ENCODE measurements at regions not wholly inside any gene's neighbourhood (a gene's known extent, or its start where the extent isn't known, plus 50 kb on each side); places are given as distances from the start of the nearest gene placed in this dataset.

- H3K4me1 ChIP-seq (ENCODE audit: insufficient read depth, low read length): peaks cover 20% of the 10 kb centered on the region
- no peak overlapping the region for H3K27ac ChIP-seq (ENCODE audit: low read depth, low read length)
- DNase-seq (ENCODE audit: low read depth) (no peak), FAIRE-seq (no peak)
- H3K9me3 ChIP-seq (ENCODE audit: insufficient read depth, low read depth, low read length): no peaks in the 10 kb centered on the region
- H3K36me3 ChIP-seq (ENCODE audit: insufficient read depth, low read length): no peaks in the 10 kb centered on the region
- H3K27me3 ChIP-seq (ENCODE audit: insufficient read depth, low read length): no peaks in the 10 kb centered on the region
- Mint-ChIP-seq H3K4me1 (ENCODE audit: low read depth, unreplicated experiment) (no peaks in the 10 kb centered on the region), H3K27ac (ENCODE audit: unreplicated experiment) (no peak overlapping the region), H3K4me3 (ENCODE audit: unreplicated experiment) (no peak overlapping the region), H3K36me3 (ENCODE audit: low read depth, unreplicated experiment) (no peaks in the 10 kb centered on the region), H3K27me3 (ENCODE audit: low read depth, unreplicated experiment) (peaks cover 6% of the 10 kb centered on the region), H3K9me3 (ENCODE audit: unreplicated experiment) (peaks cover 3% of the 10 kb centered on the region)
- no peak overlapping the region for H3K9ac ChIP-seq (ENCODE audit: low read length)
- no peaks in the 10 kb centered on the region for H3K79me2 ChIP-seq (ENCODE audit: insufficient read depth, low read length)
- no peak overlapping the region for H3K4me3 ChIP-seq (ENCODE audit: insufficient read depth, low read depth, low read length)
- H2AFZ ChIP-seq (ENCODE audit: low read depth, low read length): no peak overlapping the region
- no peaks in the 10 kb centered on the region for H4K20me1 ChIP-seq (ENCODE audit: insufficient read depth, low read length)
- TF ChIP-seq EZH2 (IDR thresholded peaks at IDR 0.05; ENCODE audit: insufficient read depth, low read length): no peak
- TF ChIP-seq CTCF (IDR thresholded peaks at IDR 0.05; ENCODE audit: insufficient read depth, low read depth, low read length): no peak
- no peak overlapping the region for H3K4me2 ChIP-seq (ENCODE audit: low read length)
Measured at GRCh38 chr4:153111426-153112040, 92.7 kb upstream of the TRIM2 start.

- no peak for TF ChIP-seq EZH2 (IDR thresholded peaks at IDR 0.05; ENCODE audit: insufficient read depth, low read length)
- TF ChIP-seq CTCF (IDR thresholded peaks at IDR 0.05; ENCODE audit: insufficient read depth, low read depth, low read length): no peak
- Histone ChIP-seq H3K79me2 (ENCODE audit: insufficient read depth, low read length) (no peaks in the 10 kb centered on the region), H4K20me1 (ENCODE audit: insufficient read depth, low read length) (no peaks in the 10 kb centered on the region), H3K9me3 (ENCODE audit: insufficient read depth, low read depth, low read length) (no peaks in the 10 kb centered on the region), H3K36me3 (ENCODE audit: insufficient read depth, low read length) (no peaks in the 10 kb centered on the region), H3K4me2 (ENCODE audit: low read length) (no peak overlapping the region), H3K27ac (ENCODE audit: low read depth, low read length) (no peak overlapping the region), H3K9ac (ENCODE audit: low read length) (no peak overlapping the region), H2AFZ (ENCODE audit: low read depth, low read length) (no peak overlapping the region), H3K4me1 (ENCODE audit: insufficient read depth, low read length) (peaks cover 20% of the 10 kb centered on the region), H3K27me3 (ENCODE audit: insufficient read depth, low read length) (no peaks in the 10 kb centered on the region), H3K4me3 (ENCODE audit: insufficient read depth, low read depth, low read length) (no peak overlapping the region)
- Mint-ChIP-seq H3K36me3 (ENCODE audit: low read depth, unreplicated experiment) (no peaks in the 10 kb centered on the region), H3K27me3 (ENCODE audit: low read depth, unreplicated experiment) (peaks cover 6% of the 10 kb centered on the region), H3K4me3 (ENCODE audit: unreplicated experiment) (no peak overlapping the region), H3K27ac (ENCODE audit: unreplicated experiment) (no peak overlapping the region), H3K9me3 (ENCODE audit: unreplicated experiment) (peaks cover 3% of the 10 kb centered on the region), H3K4me1 (ENCODE audit: low read depth, unreplicated experiment) (no peaks in the 10 kb centered on the region)
- FAIRE-seq: no peak
- DNase-seq (ENCODE audit: low read depth): no peak
Measured at GRCh38 chr4:153112041-153112441, 92.2 kb upstream of the TRIM2 start.

- Histone ChIP-seq H4K20me1 (ENCODE audit: insufficient read depth, low read length) (no peaks in the 10 kb centered on the region), H3K4me2 (ENCODE audit: low read length) (peak overlapping the region; percentile 37), H2AFZ (ENCODE audit: low read depth, low read length) (no peak overlapping the region), H3K27ac (ENCODE audit: low read depth, low read length) (no peak overlapping the region), H3K36me3 (ENCODE audit: insufficient read depth, low read length) (no peaks in the 10 kb centered on the region), H3K9ac (ENCODE audit: low read length) (no peak overlapping the region), H3K9me3 (ENCODE audit: insufficient read depth, low read depth, low read length) (no peaks in the 10 kb centered on the region), H3K4me3 (ENCODE audit: insufficient read depth, low read depth, low read length) (no peak overlapping the region), H3K27me3 (ENCODE audit: insufficient read depth, low read length) (no peaks in the 10 kb centered on the region), H3K4me1 (ENCODE audit: insufficient read depth, low read length) (peaks cover 20% of the 10 kb centered on the region), H3K79me2 (ENCODE audit: insufficient read depth, low read length) (no peaks in the 10 kb centered on the region)
- peak; percentile 95 for DNase-seq (ENCODE audit: low read depth)
- Mint-ChIP-seq H3K9me3 (ENCODE audit: unreplicated experiment) (no peaks in the 10 kb centered on the region), H3K27ac (ENCODE audit: unreplicated experiment) (no peak overlapping the region), H3K27me3 (ENCODE audit: low read depth, unreplicated experiment) (peaks cover 6% of the 10 kb centered on the region), H3K4me3 (ENCODE audit: unreplicated experiment) (no peak overlapping the region), H3K4me1 (ENCODE audit: low read depth, unreplicated experiment) (no peaks in the 10 kb centered on the region), H3K36me3 (ENCODE audit: low read depth, unreplicated experiment) (no peaks in the 10 kb centered on the region)
- TF ChIP-seq CTCF (IDR thresholded peaks at IDR 0.05; ENCODE audit: insufficient read depth, low read depth, low read length) (no peak), EZH2 (IDR thresholded peaks at IDR 0.05; ENCODE audit: insufficient read depth, low read length) (no peak)
- no peak for FAIRE-seq
Measured at GRCh38 chr4:153113061-153113837, 91.0 kb upstream of the TRIM2 start.

Data from astrocyte (in vitro differentiated cells and primary cell).